NCI-H524 treated with DMSO at 0.1 percent for 48 hours (cell line): ENCODE measurements at regions not wholly inside any gene's neighbourhood (a gene's known extent, or its start where the extent isn't known, plus 50 kb on each side); places are given as distances from the start of the nearest gene placed in this dataset.
"Not testable (repeated sequence)": the region's sequence is repeated elsewhere in the genome, so short reads cannot be mapped to it uniquely, and the experiment has no call there.

Experiments used
- DNase-seq: peaks from one replicate; lab custom pipeline; 2025; lab: John Stamatoyannopoulos, UW

DNA sequence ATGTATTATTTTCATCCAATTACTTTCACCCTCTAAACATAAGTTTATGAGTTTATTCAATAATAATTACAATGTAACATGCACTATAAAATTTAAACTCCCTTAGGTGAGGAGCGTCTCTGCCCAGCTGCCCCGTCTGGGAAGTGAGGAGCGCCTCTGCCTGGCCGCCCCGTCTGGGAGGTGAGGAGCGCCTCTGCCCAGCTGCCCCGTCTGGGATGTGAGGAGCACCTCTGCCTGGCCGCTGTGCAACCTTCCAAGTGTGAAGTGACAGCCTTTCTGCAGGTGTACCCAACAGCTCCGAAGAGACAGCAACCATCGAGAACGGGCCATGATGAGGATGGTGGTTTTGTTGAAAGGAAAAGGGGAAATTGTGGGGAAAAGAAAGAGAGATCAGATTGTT lies 618.9 kb upstream of the GHITM start:
- DNase-seq: not testable (repeated sequence)

DNA sequence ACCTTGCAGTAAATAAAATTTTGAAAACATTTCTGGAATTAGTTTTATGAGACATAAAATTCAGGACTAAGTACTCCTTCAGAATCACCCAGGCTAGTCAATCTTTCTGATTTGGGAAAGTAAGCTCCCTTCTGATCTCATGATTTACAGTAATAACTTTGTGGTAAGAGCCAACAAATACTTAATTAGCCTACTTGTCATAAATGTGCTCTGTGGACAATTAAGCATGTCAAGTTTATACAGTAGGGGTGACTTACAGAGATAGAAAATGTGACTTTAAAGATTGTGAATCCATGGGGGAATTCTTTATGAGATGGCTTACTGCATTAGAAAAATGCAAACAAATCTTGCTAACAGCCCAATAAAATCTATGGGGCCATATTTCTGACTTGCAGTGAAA lies 616.9 kb upstream of the GHITM start:
- DNase-seq: no peak

DNA sequence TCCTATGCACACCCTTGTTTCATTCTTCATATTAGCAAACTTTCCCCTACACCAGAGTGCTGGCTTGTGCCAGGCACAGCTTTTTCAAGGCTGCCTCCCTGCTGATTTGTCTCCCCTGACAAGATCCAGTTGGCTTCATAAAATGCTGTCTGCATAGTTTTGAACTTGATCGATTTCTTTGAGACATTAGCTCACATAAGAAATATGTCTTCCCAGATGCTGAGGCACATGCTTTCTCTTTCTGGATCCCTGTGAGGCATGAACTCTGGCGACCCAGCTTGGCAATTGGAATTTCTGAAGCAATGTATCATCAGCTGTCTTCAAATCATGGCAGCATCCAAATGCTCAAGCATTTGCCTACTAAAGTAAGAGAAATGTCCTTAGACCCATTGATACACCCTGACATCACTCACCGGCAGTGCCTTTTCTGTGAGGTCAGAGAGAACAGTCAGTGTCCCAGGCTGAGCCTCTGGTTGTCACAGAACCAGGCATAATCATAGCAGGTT lies 616.4 kb upstream of the GHITM start:
- no peak for DNase-seq

DNA sequence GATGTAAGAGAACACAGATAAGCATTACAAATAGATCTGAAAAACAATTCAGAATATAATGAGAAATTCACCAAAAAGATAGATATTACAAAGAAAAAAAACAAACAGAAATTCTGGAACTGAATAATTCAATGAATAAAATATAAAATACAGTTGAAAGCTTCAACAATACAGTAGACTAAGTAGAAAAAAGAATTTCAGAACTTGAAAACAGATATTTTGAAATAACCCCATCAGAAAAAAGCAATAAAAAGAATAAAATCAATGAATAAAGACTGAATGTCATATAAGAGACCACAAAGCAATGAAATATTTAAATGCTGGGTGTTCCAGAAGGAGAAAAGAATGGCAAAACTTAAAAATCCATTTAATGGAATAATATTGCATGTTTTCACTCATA lies 611.4 kb upstream of the GHITM start:
- no peak for DNase-seq

DNA sequence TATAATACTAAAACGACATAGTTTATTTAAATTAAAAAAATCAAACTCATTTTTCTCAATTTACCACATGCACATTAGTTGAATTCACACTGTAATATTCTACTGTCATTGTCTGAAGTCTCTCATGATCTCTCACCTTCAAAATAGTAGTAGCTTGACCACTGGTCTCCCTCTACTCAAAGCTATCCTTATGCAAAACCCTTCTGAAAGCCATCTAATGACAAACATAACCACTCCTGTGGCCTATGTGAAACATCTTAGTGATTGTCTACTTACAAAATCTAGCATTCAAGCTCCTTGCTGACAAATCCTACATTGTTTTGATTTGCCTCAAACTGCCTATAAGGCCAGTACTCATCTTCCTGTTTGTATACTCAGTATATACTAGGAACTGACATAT lies 606.0 kb upstream of the GHITM start:
- DNase-seq: no peak

DNA sequence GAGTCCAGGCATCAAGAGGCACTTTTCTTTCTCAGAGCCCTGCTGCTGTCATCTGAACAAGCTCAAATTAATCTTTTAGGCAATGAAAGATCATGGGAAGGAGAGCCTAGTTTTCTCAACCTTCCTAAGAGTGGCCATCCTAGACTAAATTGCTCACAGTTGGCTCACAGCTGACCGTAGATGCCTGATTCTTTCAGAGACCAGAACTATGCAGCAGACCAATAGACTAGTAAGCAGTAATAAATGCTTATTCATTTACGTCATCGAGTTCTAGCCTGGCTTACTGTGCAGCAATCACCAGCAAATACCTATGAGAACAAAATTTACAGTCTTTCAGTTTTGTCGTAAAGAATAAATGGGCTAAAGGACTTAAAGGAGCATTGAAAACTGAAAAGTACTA lies 602.9 kb upstream of the GHITM start:
- DNase-seq: no peak

DNA sequence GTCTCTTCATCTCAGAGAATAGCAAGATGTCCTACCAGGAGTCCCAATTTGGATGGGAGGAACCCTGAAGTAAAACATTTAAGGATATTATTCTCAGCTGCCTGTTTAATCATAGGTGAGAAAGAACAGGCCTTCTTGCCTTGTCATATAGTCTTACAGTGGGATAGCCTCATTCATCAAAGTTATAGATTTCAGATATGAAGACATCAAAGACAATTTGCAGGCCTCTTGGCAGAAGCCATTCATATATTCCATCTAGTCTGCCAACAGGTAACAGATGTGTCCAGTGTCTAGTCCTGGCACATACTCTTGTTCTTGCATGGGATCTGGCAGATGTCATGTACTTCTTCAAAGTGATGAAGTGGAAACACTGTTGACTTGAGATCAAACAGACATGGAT lies 601.3 kb upstream of the GHITM start:
- no peak for DNase-seq

DNA sequence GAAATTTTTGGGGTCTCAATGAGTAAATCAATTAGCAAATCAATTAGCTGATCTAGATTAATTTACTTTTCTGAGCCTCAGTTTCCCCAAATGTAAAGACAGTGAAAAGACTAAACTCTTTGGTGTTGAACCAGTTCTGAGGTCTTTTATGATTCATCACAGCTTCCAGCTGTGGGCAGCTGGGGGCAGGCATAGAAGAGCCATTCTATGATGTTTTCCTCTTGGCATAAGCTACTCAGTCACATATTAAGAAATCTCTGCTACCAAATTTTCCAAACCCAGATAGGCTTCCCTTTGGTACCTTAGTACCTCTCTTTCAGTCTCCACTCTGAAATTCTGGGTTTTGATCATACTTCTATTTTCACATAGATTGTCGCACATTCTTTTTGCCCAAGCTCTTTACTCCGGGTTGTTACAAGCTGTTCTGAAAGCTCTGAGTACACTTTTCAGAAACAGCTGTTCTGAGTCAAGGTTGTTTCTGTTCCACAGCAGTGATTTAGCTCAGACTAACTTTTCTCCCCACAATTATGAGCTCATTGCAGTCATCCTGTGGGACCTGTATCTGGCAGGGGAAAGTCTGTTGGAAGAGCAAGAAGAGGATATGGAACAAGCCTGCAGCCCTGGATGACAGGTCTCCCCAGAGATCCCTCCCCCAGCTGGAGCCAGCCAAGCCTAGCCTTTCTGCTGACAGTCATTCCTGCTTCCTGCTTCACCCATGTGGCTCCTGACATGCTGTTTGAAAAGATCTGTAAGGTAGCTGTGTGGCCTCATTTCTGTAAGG lies 599.6 kb upstream of the GHITM start:
- no peak for DNase-seq

DNA sequence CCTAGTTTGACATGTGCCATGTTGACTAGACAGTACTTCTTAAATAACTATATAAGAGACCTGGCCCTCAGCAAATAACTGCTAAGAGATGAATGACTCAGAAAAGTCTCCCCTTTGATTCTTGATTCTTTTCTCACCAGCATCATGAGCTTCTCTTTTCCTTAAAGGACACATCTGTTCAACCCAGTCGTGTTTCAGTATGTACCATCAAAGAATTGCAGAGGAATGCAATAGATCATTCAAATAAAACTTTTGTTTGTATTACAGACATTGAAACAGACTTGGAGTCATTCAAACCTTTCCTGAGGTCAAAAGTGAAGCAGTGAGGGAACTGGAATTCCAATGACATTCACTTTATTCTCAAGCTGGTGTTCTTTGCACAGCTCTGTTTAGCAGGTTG lies 598.3 kb upstream of the GHITM start:
- DNase-seq: no peak

DNA sequence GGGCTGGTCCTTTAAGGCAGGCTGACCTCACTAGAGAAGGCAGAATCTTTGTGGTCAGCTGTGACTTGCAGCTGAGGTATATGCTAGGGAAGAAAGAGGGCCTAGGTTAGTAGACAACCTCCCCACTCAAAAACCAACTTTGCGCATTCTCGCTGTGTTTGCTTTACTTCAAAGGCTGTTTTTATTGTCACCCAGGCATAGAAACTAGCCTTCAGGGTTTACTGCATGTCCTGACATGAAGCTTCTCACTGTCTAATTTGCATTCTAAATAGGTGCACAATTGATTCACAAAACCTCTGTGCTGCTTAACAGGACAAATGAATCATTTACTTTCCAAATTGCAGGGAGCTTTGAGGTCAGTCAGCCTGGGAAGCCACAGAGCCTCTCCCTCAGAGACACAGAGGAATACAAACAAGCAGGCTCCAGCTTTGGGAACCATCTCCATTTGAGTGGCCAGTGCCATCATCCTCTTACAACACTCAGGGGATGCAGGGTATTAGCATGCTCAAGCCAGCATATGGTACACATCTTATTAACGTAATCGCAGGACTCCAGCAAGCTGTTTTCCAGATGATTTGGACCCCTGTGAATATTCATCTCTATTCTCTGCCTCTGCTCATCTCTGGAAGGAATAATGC lies 596.4 kb upstream of the GHITM start:
- DNase-seq: peak; percentile 83

DNA sequence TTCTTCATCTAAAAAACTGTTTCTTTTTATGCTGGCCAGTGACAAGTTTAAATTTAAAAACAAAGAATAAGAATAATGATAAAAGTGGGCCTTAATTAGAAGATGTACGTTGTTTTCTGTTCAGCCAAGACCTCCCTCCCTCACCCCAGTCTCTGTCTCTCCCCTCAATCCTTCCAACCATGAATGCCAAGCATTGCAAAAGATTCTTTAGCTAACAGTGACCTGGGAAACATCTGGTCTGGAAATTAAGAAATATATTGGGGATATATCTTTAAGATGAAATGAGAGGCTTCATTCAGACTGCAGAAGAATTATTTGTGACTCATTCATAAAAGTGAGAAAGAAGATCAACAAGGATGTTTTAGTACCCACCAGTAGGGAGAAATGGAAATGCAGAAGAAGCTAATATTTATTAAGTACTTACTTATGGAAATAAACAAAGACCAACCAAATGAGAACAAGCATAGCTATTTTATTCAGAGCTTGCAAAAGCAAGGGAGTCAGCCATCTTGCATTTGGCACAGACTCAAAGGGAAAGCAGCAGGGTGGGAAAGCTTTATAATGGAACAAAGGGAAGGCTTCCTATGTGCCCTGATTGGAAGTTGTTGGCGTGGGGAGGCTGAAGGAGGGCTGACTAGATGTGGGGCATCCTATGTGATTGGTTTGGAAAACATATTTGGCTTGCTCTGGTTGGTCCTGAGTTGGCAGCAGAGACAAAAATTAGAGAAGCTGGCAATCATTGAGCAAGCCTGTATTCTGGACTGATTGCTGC lies 595.4 kb upstream of the GHITM start:
- no peak for DNase-seq

DNA sequence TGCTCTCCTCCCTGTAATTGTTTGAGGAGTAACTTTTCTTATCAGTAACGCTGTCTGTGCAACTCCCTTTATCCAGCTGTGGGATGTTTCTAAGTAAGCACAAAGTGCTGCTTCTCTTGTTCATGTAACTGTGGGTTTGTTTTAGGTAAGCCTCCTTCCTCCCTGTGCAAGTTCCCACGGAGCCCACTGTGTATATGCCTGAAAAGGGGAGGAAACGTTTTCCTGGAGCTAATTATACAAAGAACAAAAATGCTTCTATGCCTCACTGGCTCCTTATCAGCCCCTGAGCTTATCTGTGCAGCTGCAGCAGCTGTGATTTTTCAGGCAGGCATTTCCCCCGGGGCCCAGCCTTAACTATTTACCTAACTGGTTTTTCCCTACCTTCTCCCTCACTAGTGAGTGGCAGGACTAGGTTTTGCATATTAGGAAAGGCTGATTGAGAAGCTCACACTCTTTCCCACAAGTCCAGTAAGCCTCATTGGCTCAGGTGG lies 593.4 kb upstream of the GHITM start:
- DNase-seq: no peak

DNA sequence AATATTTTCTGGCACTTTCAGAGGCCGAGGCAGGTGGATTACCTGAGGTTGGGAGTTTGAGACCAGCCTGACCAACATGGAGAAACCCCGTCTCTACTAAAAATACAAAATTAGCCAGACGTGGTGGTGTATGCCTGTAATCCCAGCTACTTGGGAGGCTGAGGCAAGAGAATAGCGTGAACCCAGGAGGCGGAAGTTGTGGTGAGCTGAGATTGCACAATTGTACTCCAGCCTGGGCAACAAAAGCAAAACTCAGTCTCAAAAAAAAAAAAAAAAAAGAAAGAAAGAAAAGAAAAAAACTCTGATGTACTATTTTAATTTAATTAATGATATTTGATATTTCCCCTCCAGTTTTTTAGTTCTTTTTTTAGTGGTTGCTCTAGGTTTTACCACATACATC lies 588.1 kb upstream of the GHITM start:
- not testable (repeated sequence) for DNase-seq

DNA sequence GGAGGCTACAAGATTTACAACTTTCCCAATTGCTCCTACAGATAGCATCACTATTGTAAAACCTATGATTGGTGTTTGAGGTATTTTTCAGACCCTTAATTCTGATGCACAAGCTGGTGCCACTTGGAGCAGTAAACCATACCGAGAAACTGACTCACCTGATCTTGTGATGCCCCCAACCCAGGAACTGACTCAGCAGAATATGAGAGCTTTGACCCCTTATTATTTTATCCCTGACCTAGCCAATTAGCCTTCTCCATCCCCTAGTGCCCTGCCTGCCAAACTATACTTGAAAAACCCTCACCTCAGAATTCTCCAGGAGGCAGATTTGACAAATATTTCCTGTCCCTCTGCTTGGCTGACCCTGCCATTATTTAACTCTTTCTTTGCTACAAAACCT lies 585.9 kb upstream of the GHITM start:
- no peak for DNase-seq

DNA sequence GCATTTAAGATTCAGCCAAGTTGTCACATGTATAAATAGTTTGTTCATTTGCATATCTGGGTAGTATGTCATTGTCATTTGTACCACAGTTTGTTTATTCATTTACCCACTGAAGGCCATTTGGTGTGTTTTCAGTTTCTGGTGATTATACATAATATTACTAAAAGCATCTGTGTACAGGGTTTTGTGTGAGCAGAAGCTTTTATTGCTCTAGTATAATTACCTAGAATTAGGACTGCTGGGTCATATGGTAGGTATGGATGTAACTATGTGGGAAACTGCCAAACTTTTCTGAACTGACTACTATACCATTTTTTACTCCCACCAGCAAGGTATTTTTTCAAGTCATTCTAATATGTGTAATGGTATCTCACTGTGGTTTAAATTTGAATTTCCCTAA lies 584.0 kb upstream of the GHITM start:
- no peak for DNase-seq

DNA sequence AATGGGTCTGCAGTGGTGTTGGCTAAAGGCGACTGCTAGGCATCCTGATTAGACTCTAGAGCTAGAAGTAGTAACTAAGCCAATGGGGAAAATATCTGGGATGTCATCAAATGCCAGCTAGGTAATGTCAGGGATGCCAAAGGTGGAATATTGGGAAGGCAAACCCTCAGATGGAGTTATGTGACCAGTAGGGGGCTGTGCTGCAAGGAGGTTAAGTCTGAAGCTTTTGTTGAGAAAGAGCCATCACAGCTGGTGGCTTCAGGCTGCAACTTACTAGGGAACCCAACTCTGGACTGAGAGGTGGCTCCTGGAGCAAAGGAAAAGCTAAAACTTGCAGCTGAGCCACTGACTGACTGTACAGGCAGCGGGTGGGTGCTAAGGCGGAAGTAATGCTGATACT lies 576.9 kb upstream of the GHITM start:
- DNase-seq: no peak

DNA sequence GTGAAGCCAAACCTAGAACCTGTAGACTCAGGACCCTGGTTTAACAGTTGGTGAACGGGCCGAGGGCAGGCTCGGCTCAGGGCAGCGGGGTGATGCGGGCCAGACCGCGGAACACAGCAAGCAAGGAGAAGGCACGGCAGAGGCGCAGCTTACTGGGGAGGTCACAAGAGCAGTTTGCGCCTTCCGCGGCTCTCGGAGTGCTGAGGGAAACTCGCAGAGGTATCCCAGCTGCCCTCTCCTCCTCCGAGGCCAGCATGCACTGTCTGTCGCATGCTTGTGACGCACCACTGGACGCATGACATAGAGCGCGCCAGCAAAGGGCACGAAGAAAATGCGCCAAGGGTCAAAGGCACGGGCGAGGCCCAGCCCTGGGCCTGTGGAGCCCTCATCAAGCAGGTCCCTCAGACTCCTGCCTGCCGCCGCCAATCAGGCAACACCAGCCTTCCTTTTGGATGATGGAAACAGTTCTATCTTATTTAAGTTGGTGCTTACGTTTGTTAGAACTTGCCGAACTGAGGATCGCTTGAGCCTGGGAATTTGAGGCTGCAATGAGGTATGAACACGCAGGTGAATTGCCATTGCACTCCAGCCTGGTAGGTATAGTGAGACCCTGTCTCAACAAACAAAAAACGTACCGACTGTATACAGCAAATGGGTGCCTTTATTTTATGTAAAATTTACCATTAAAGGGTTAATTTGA lies 574.3 kb upstream of the GHITM start:
- DNase-seq: no peak

DNA sequence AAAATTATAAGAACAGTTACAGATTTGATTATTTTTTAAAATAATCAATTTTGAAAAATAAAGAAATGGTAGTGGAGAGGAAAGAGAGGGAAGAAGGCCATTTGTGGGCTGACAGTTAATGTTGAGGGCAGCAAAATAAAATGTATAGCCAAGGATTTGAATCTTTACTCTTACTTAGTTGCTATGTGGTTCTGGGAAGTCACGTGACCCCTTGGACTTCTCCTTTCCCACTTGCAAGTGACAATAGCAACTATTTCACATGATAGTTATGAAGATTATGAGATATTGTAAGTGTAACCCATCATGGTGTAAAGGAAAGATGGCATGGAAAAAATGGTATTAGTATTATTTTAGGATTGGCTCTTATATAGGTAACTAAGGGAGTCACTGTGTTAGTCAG lies 567.3 kb upstream of the GHITM start:
- DNase-seq: no peak

DNA sequence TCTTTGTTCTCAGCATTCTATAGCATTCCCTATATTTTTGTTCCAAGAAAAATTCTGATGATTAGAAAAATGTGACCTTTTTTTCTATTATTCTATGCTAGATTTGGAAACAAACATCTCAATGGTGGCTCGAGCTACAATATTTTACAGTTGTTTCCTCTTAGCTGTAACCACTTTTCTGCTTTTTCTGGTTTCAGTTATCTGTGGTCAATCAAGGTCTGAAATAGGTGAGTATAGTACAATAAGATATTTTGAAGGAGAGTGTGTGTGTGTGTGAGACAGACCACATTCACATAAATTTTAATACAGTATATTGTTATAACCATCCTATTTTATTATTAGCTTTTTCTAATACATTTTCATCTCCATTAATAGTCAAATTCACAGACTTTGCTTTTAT lies 564.5 kb upstream of the GHITM start:
- no peak for DNase-seq

DNA sequence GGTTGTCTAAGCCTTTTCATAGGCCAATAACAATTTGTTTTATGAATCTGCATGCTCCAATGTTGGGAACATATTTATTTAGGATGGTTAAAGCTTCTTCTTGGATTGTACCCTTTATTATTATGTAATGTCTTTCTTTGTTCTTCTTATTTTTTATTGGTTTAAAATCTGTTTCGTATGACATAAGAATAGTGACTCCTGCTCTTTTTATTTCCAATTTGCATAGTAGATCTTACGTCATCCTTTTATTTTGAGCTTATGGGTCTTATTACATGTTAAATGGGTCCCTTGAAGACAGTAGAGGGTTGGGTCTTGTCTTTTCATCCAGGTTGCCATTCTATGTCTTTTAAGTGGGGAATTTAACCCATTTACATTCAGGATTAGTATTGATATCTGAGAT lies 561.9 kb upstream of the GHITM start:
- DNase-seq: no peak

DNA sequence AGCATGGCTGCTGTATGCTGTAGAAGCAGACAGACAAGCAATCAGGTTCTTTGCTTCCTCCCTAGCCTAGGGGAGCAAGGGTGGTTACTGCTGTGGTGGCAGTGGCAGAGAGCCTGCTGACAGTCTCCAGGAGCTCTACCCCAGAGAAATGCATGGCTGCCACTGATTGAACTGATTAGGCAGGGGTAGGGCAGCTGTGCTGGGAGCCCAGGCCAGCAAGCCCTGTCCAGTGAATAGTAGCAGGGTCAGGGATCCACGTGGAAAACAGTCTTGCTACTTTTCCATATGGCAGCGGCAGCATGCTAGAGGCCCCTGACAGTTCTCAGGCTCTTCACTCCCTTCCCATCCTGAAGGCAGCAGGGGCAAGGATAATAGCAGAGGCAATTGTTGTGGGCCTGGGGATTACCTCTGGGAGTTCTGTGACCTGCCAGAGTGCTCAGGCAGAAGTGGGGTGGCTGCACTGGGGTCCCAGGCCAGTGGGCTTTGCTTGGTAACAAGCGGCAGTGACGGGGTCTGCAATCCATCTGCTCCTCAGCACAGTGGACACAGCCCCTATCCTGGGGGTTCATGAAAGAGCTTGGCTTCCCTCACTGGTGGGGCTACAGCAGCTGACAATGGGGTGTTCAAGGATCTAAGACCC lies 558.8 kb upstream of the GHITM start:
- DNase-seq: no peak
